AG08395 (cell line): ENCODE measurements at regions not wholly inside any gene's neighbourhood (a gene's known extent, or its start where the extent isn't known, plus 50 kb on each side); places are given as distances from the start of the nearest gene placed in this dataset.
"Not testable (repeated sequence)": the region's sequence is repeated elsewhere in the genome, so short reads cannot be mapped to it uniquely, and the experiment has no call there.

Experiments used
- DNase-seq: peaks from one replicate; pipeline ENCODE4 v3.0.0; 2012; ENCODE audit warnings: mixed read lengths, low spot score

GRCh38 chr5:128667751-128668150, 129.7 kb upstream of the FBN2 start:
- no peak for DNase-seq

GRCh38 chr5:128668921-128669320, 130.9 kb upstream of the FBN2 start:
- no peak for DNase-seq

GRCh38 chr5:128669803-128670202, 131.8 kb upstream of the FBN2 start:
- no peak for DNase-seq

GRCh38 chr5:128671943-128672342, 133.9 kb upstream of the FBN2 start:
- DNase-seq: no peak

- DNase-seq: no peak
Observed at GRCh38 chr5:128673000-128673399, 135.0 kb upstream of the FBN2 start.

GRCh38 chr5:128673411-128673957, 135.4 kb upstream of the FBN2 start:
- DNase-seq: no peak

GRCh38 chr5:128673970-128674369, 135.9 kb upstream of the FBN2 start:
- DNase-seq: no peak

- DNase-seq: peak; percentile 6
Observed at GRCh38 chr5:128674837-128675446, 136.9 kb upstream of the FBN2 start.

GRCh38 chr5:128681096-128681495, 143.1 kb upstream of the FBN2 start:
- no peak for DNase-seq

GRCh38 chr5:128681764-128682592, 143.9 kb upstream of the FBN2 start:
- no peak for DNase-seq

- DNase-seq: no peak
Observed at GRCh38 chr5:128682669-128683068, 144.6 kb upstream of the FBN2 start.

GRCh38 chr5:128684961-128685360, 146.9 kb upstream of the FBN2 start:
- no peak for DNase-seq

- no peak for DNase-seq
Observed at GRCh38 chr5:128687930-128688329, 149.9 kb upstream of the FBN2 start.

- DNase-seq: no peak
Observed at GRCh38 chr5:128693764-128694163, 155.7 kb upstream of the FBN2 start.

- DNase-seq: no peak
Observed at GRCh38 chr5:128695791-128696530, 157.9 kb upstream of the FBN2 start.

- no peak for DNase-seq
Observed at GRCh38 chr5:128701301-128701700, 163.3 kb upstream of the FBN2 start.

GRCh38 chr5:128703322-128703721, 165.3 kb upstream of the FBN2 start:
- no peak for DNase-seq

GRCh38 chr5:128706269-128706668, 168.2 kb upstream of the FBN2 start:
- DNase-seq: no peak

GRCh38 chr5:128708841-128709240, 170.8 kb upstream of the FBN2 start:
- no peak for DNase-seq

- DNase-seq: no peak
Observed at GRCh38 chr5:128711216-128711615, 173.2 kb upstream of the FBN2 start.

GRCh38 chr5:128714551-128714950, 176.5 kb upstream of the FBN2 start:
- no peak for DNase-seq

GRCh38 chr5:128722551-128722950, 184.5 kb upstream of the FBN2 start:
- no peak for DNase-seq

- not testable (repeated sequence) for DNase-seq
Observed at GRCh38 chr5:128730021-128730420, 192.0 kb upstream of the FBN2 start.
